ENCODE measurements at regions not wholly inside any gene's neighbourhood (a gene's known extent, or its start where the extent isn't known, plus 50 kb on each side); places are given as distances from the start of the nearest gene placed in this dataset.

- Histone ChIP-seq H3K9me3 (ENCODE audit: control insufficient read depth, insufficient read depth, low read depth, low read length) (no peaks in the 10 kb centered on the region), H3K4me3 (ENCODE audit: low read depth, low read length) (no peak overlapping the region), H3K4me1 (ENCODE audit: control insufficient read depth, insufficient read depth, low read length) (no peaks in the 10 kb centered on the region), H3K36me3 (ENCODE audit: control insufficient read depth in 2 of 2, insufficient read depth in 1 of 2, low read length in 2 of 2) (no peaks in the 10 kb centered on the region), H3K27ac (ENCODE audit: extremely low read depth, low read depth, low read length) (no peak overlapping the region)
- POLR2A ChIA-PET, result no interaction called here
- TF ChIP-seq GLIS1 (tag by site-specific recombination; IDR thresholded peaks at IDR 0.05) (no peak), ZNF549 (tag by site-specific recombination; IDR thresholded peaks at IDR 0.05) (no peak), ZNF548 (tag by site-specific recombination; IDR thresholded peaks at IDR 0.05) (no peak), ZNF664 (tag by site-specific recombination; IDR thresholded peaks at IDR 0.05) (no peak), ZNF623 (tag by site-specific recombination; IDR thresholded peaks at IDR 0.05) (no peak), ZNF169 (tag by site-specific recombination; IDR thresholded peaks at IDR 0.05) (no peak)
- CTCF ChIA-PET, result no interaction called here
Observed at GRCh38 chr3:139756529-139757103, 78.8 kb upstream of the NMNAT3 start.

DNA sequence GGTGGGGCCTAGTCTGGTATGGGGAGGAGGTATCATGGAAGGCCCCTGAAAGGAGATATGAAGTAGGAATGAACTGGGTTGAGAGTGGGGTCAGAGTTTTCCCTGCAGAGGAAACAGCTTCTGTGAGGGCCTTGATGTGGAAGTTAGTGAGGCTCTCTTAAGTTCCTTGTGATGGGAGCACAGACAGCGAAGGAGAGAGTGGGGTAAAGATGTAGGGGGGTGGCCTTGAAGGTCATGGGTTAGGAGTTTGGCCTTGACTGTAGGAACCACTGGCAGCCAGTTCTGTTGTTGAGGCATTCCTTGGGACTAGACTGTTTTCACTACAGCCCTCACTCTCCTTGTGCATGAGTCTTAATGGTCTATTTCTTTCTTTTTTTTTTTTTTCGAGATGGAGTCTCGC is 77.8 kb upstream of the NMNAT3 start:
- Histone ChIP-seq H3K9me3 (ENCODE audit: control insufficient read depth, insufficient read depth, low read depth, low read length) (no peaks in the 10 kb centered on the region), H3K36me3 (ENCODE audit: control insufficient read depth in 2 of 2, insufficient read depth in 1 of 2, low read length in 2 of 2) (no peaks in the 10 kb centered on the region), H3K27ac (ENCODE audit: extremely low read depth, low read depth, low read length) (no peak overlapping the region), H3K4me1 (ENCODE audit: control insufficient read depth, insufficient read depth, low read length) (no peaks in the 10 kb centered on the region), H3K4me3 (ENCODE audit: low read depth, low read length) (no peak overlapping the region)
- TF ChIP-seq ZBTB7A (tag by site-specific recombination; IDR thresholded peaks at IDR 0.05; ENCODE audit: low read depth), result no peak
- TF ChIP-seq PRDM1 (tag by site-specific recombination; IDR thresholded peaks at IDR 0.05), result no peak
- TF ChIP-seq, protein P1, sequence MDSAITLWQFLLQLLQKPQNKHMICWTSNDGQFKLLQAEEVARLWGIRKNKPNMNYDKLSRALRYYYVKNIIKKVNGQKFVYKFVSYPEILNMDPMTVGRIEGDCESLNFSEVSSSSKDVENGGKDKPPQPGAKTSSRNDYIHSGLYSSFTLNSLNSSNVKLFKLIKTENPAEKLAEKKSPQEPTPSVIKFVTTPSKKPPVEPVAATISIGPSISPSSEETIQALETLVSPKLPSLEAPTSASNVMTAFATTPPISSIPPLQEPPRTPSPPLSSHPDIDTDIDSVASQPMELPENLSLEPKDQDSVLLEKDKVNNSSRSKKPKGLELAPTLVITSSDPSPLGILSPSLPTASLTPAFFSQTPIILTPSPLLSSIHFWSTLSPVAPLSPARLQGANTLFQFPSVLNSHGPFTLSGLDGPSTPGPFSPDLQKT (IDR thresholded peaks at IDR 0.05; ENCODE audit: borderline replicate concordance, low read depth, low read length), result no peak
- TF ChIP-seq WT1 (tag by site-specific recombination; IDR thresholded peaks at IDR 0.05), result no peak
- TF ChIP-seq ZNF521 (tag by site-specific recombination; IDR thresholded peaks at IDR 0.05), result no peak
- TF ChIP-seq ZNF558 (tag by site-specific recombination; IDR thresholded peaks at IDR 0.05), result no peak
- TF ChIP-seq ZEB2 (tag by site-specific recombination; IDR thresholded peaks at IDR 0.05), result no peak
- no peak for TF ChIP-seq KLF8 (tag by site-specific recombination; IDR thresholded peaks at IDR 0.05)
- TF ChIP-seq ZNF324 (tag by site-specific recombination; IDR thresholded peaks at IDR 0.05), result no peak
- TF ChIP-seq MZF1 (tag by site-specific recombination; IDR thresholded peaks at IDR 0.05; ENCODE audit: borderline replicate concordance), result no peak
- no peak for TF ChIP-seq ZNF10 (tag by site-specific recombination; IDR thresholded peaks at IDR 0.05)
- CTCF ChIA-PET, result no interaction called here
- POLR2A ChIA-PET, result no interaction called here

GRCh38 chr3:139751789-139752188 is 74.0 kb upstream of the NMNAT3 start:
- TF ChIP-seq PRDM4 (tag by site-specific recombination; IDR thresholded peaks at IDR 0.05), result no peak
- Histone ChIP-seq H3K4me3 (ENCODE audit: low read depth, low read length) (no peak overlapping the region), H3K9me3 (ENCODE audit: control insufficient read depth, insufficient read depth, low read depth, low read length) (no peaks in the 10 kb centered on the region), H3K36me3 (ENCODE audit: control insufficient read depth in 2 of 2, insufficient read depth in 1 of 2, low read length in 2 of 2) (no peaks in the 10 kb centered on the region), H3K4me1 (ENCODE audit: control insufficient read depth, insufficient read depth, low read length) (no peaks in the 10 kb centered on the region), H3K27ac (ENCODE audit: extremely low read depth, low read depth, low read length) (no peak overlapping the region)
- CTCF ChIA-PET, result no interaction called here
- POLR2A ChIA-PET, result no interaction called here

All from HEK293 (cell line).